NT2/D1 (cell line): ENCODE measurements at regions not wholly inside any gene's neighbourhood (a gene's known extent, or its start where the extent isn't known, plus 50 kb on each side); places are given as distances from the start of the nearest gene placed in this dataset.

ENCODE experiments used
- SUZ12 ChIP-seq: IDR thresholded peaks from 2 replicates; pipeline ENCODE4 v1.6.1; 2011; ENCODE audit not compliant: insufficient read length, insufficient read depth; ENCODE audit errors: extremely low read depth
- YY1 ChIP-seq: IDR thresholded peaks from 2 replicates; pipeline ENCODE4 v1.6.1; 2011; ENCODE audit not compliant: insufficient read length, insufficient read depth

DNA sequence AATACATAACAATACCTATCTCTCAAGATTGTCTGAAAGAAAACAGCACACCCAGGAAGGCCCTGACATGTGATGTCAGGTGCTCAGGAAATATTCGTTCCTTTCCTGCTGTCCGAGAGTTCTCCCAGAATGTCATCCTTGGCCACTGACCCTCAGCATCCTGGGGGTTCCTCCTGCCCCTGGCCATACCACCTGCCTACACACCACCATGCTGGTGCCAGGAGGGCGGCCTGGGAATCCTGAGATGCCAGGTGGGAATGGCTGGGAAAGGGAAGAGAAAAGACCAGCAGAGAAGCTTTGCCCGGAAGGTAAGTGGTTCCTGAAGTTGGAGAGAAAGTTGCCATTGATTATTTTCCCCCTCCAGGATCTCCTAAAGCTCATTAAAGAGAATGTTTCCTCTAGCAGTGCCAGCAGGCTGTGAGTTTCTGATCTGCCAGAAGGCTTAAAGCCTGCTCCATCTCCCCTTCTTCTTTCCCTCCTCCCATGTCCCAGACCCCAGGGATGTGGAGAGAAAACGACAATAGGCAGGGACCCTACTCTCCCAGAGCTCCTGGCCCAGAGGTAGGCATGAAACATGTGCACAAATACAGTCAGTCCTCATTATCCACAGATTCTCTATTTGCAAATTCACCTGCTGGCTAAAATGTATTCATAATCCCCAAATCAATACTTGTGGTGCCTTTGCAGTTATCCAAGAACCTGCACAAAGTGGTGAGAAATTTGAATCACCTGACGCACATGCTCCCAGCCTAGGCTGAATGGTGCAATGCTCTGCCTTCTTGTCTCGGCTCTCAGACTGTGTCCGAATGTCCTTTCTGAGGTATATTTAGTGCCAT lies 147.1 kb upstream of the MYCN start:
- TF ChIP-seq SUZ12 (no peak), YY1 (no peak)
